Pancreas (tissue), 10 donors: ENCODE measurements at regions not wholly inside any gene's neighbourhood (a gene's known extent, or its start where the extent isn't known, plus 50 kb on each side); places are given as distances from the start of the nearest gene placed in this dataset.

ENCODE experiments used
- ATAC-seq, 4 donors: fragments of 200-7000 bp; cut with Tn5 transposase; one replicate each; pipeline versions ENCODE4 v1.8.0 to v1.9.1; 2020; ENCODE audit warnings: mild to moderate bottlenecking in 4 of 4, moderate library complexity in 4 of 4
- DNase-seq, 6 donors: peaks; one replicate each; pipeline ENCODE4 v3.0.0-alpha.2; 2020
- FAIRE-seq: peaks from 2 replicates; lab custom pipeline; 2012; peaks lifted over from hg19 to GRCh38; lab: Jason Lieb, UNC
- H3K27ac ChIP-seq, 4 donors: fragments of 200-600 bp; sonication (generic); 1 replicate in 3 of 4; 2 replicates in 1 of 4; pipeline versions ENCODE4 v1.5.0 to v1.8.0; 2020
- H3K27me3 ChIP-seq, 4 donors: fragments of 200-600 bp; one replicate each; pipeline ENCODE4 v1.8.0; 2021
- H3K36me3 ChIP-seq, 3 donors: fragments of 200-600 bp; sonication (generic) in 1 of 3; one replicate each; pipeline versions ENCODE4 v1.5.0 to v1.8.0; 2020 to 2021
- H3K4me1 ChIP-seq, 3 donors: fragments of 200-600 bp; one replicate each; pipeline ENCODE4 v1.8.0; 2021
- H3K4me3 ChIP-seq, 4 donors: fragments of 200-600 bp; sonication (generic) in 2 of 4; one replicate each; pipeline versions ENCODE4 v1.5.0 to v1.8.0; 2020 to 2021
- H3K9me3 ChIP-seq, 4 donors: fragments of 200-600 bp; one replicate each; pipeline ENCODE4 v1.8.0; 2021
- CTCF ChIP-seq, 4 donors: fragments of 200-600 bp; sonication (generic) in 3 of 4; IDR thresholded peaks; one replicate each; pipeline versions ENCODE4 v1.5.0 to v1.8.0; 2021; ENCODE audit warnings: antibody characterized with exemption in 4 of 4
- WGBS, 2 donors: extraction: QIAGEN DNeasy Blood & Tissue Kit; methylation state at CpG; one replicate each; pipeline ENCODE4 v1.1.7; 2013; 5-methylcytosine and 5-hydroxymethylcytosine counted together
- intact Hi-C, 3 donors: fragments of 100-400 bp; cut with DNase I; formaldehyde crosslinking; loops; one replicate each; pipeline versions ENCODE4 v1.11.1 to v1.14.2; 2022
- donor health status: healthy with polysubstance abuse.
- donor health status: DM: no; HTN: no; CAD: no; lungs with moderate emphysema.
- donor health status: DM: no; HTN: no; CAD: no.
- donor health status: control.
- donor health status: control.
- donor health status: Bipolar disorder and iron deficiency.
- donor health status: DM: yes; HTN: yes; CAD: no.
- donor health status: DM: no; HTN: no; CAD: no.
- donor health status: DM: no; HTN: no; CAD: no.
- donor health status: DM: yes; HTN: yes; CAD: no.

DNA sequence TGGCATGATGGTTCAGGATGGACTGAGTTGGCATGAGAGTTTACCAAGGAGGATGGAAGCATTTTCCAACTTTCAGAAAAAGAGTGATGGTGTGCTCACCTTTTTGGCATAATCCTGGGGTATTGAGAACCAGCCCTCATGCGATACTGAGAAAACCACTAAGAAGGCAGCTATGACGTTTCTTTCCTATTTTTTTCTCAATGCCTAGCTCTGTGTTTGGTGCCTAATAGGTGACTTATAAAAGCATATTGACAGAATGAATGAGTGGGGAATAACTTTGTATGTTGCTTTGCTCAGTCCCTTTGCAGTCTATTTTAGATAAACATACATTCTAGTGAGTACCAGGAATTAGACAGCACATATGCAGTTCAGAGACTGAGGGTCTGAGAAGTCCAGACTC is 816.3 kb downstream of the DHX35 start:
- ATAC-seq (peak; percentile 61 to 77 (median 68)), DNase-seq (no peak), FAIRE-seq (no peak)
- Histone ChIP-seq H3K9me3 (no peaks in the 10 kb centered on the region), H3K4me3 (no peak overlapping the region), H3K4me1 (no peaks in the 10 kb centered on the region), H3K27me3 (peaks cover 0 to 3% (median 0%) of the 10 kb centered on the region in 4 donors), H3K36me3 (no peaks in the 10 kb centered on the region), H3K27ac (peak overlapping the region; percentile 14 to 59 (median 44))
- no peak for TF ChIP-seq CTCF (IDR thresholded peaks at IDR 0.05)
- WGBS, 2 donors: 29 to 34% methylated on average over 2 of the region's 2 CpGs
- intact Hi-C loops: no loop called here

DNA sequence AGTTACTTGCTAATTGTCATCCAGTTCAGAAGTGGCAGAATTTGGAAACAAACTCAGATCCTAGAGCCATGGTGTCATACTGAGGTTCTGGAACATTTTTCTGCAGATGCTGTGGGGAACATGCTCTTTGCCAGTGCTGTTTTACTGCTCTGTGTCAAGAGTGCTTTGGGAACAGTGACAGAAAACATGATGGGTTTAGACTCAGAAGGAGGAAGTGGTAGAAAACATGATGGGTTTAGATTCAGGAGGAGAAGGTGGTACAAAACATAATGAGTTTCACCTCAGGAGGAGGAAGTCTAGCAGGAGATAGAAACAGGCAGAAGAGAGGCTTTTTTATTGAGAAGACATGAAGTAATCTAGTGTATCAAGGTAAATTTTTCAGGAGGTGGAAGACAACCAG is 815.5 kb downstream of the DHX35 start:
- no peak for DNase-seq
- Histone ChIP-seq H3K27me3 (no peaks in the 10 kb centered on the region), H3K4me1 (no peaks in the 10 kb centered on the region), H3K4me3 (no peak overlapping the region), H3K36me3 (no peaks in the 10 kb centered on the region), H3K9me3 (no peaks in the 10 kb centered on the region), H3K27ac (peak overlapping the region; percentile 3 to 37 (median 24))
- TF ChIP-seq CTCF (IDR thresholded peaks at IDR 0.05): no peak
- intact Hi-C loops: no loop called here
- FAIRE-seq: no peak
- no peak for ATAC-seq

- DNase-seq: peak in 5 of 6 donors; percentile 18 to 55 (median 46)
- Histone ChIP-seq H3K27me3 (no peaks in the 10 kb centered on the region), H3K4me1 (no peaks in the 10 kb centered on the region), H3K36me3 (no peaks in the 10 kb centered on the region), H3K9me3 (no peaks in the 10 kb centered on the region), H3K27ac (peak overlapping the region in 1 of 4 donors; percentile 45), H3K4me3 (no peak overlapping the region)
- TF ChIP-seq CTCF (IDR thresholded peaks at IDR 0.05): no peak
- ATAC-seq: peak in 3 of 4 donors; percentile 50 to 69 (median 58)
- 29 to 32% methylated on average over 3 of the region's 3 CpGs for WGBS, 2 donors
- FAIRE-seq: no peak
- intact Hi-C loops: no loop called here
These were observed 813.0 kb downstream of the DHX35 start for GRCh38 chr20:39775110-39775509.

DNA sequence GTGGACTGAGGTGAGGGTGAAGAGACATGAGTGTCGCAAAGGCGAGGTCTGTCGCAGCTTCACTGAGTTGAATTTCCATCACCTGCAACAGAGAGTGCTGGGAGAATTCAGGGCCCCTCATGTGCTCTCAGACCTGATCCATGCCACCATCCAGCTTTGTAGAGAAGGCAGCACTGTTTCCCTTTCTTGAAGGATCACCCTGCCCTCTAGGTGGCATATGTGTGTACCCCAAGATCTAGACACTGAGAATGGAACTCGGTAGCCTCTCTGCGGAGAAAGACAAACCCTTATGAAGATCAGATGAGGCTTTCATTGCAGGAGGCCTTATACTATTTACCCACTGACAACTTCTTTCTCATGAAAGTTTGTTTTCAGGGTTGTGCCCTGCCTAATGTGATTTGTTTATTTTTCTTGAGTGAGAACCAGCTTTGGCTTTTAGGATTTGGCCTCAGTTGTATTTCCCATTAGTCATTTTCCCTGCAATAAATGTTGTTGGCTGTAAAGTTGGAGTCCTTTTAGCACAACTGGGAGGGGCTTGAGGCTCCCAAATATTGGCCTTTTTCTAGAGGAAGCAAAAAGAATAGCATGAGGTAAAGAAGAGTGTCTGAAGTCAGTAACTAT is 811.3 kb downstream of the DHX35 start:
- no peak for FAIRE-seq
- Histone ChIP-seq H3K9me3 (no peaks in the 10 kb centered on the region), H3K4me1 (no peaks in the 10 kb centered on the region), H3K4me3 (no peak overlapping the region), H3K36me3 (no peaks in the 10 kb centered on the region), H3K27me3 (no peaks in the 10 kb centered on the region), H3K27ac (no peak overlapping the region)
- intact Hi-C loops: no loop called here
- no peak for DNase-seq
- ATAC-seq: no peak
- no peak for TF ChIP-seq CTCF (IDR thresholded peaks at IDR 0.05)
- WGBS, 2 donors: 79 to 82% methylated on average over 5 of the region's 5 CpGs

DNA sequence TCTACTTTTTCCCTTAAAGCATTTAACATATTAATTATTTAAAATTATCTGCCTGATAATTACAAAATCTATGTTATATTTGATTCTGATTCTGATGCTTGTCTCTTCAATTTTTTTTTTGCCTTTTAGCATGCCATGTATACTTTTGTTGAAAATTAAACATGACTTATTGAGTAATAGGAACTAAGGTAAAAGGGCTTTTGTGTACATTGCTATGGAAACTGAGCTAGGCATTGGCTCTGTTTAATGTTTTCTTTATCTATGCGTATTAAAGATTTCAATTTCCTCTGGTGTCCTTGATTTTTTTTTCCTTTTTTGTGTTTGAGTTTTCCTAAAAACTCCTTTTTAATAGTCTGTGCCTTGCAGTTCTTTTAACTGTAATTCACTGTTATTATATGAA is 805.2 kb downstream of the DHX35 start:
- 26 to 43% methylated on average over 1 of the region's 1 CpG for WGBS, 2 donors
- ATAC-seq (no peak), FAIRE-seq (no peak)

More for the DNA sequence above, 805.2 kb downstream of the DHX35 start:
- TF ChIP-seq CTCF (IDR thresholded peaks at IDR 0.05): no peak
- Histone ChIP-seq H3K9me3 (no peaks in the 10 kb centered on the region), H3K36me3 (no peaks in the 10 kb centered on the region), H3K4me3 (no peak overlapping the region), H3K4me1 (no peaks in the 10 kb centered on the region), H3K27ac (no peak overlapping the region), H3K27me3 (no peaks in the 10 kb centered on the region)
- no peak for DNase-seq
- intact Hi-C loops: no loop called here
